A673 (cell line): ENCODE measurements at regions not wholly inside any gene's neighbourhood (a gene's known extent, or its start where the extent isn't known, plus 50 kb on each side); places are given as distances from the start of the nearest gene placed in this dataset.

ENCODE experiments used
- CTCF ChIP-seq: fragments of 300-800, 200-600 bp; sonication (generic); conservative IDR thresholded peaks from 2 replicates; pipeline ENCODE4 v1.5.1; 2017; ENCODE audit warnings: low read depth, mild to moderate bottlenecking, antibody characterized with exemption, low read length, moderate library complexity, mixed read lengths
- EZH2 ChIP-seq: fragments of 200-600 bp; sonication (generic); IDR thresholded peaks from 2 replicates; pipeline ENCODE4 v1.6.1; 2017; ENCODE audit warnings: borderline replicate concordance, low read depth, mild to moderate bottlenecking, mixed read lengths, antibody characterized with exemption, low read length; ENCODE audit not compliant: poor library complexity, severe bottlenecking

DNA sequence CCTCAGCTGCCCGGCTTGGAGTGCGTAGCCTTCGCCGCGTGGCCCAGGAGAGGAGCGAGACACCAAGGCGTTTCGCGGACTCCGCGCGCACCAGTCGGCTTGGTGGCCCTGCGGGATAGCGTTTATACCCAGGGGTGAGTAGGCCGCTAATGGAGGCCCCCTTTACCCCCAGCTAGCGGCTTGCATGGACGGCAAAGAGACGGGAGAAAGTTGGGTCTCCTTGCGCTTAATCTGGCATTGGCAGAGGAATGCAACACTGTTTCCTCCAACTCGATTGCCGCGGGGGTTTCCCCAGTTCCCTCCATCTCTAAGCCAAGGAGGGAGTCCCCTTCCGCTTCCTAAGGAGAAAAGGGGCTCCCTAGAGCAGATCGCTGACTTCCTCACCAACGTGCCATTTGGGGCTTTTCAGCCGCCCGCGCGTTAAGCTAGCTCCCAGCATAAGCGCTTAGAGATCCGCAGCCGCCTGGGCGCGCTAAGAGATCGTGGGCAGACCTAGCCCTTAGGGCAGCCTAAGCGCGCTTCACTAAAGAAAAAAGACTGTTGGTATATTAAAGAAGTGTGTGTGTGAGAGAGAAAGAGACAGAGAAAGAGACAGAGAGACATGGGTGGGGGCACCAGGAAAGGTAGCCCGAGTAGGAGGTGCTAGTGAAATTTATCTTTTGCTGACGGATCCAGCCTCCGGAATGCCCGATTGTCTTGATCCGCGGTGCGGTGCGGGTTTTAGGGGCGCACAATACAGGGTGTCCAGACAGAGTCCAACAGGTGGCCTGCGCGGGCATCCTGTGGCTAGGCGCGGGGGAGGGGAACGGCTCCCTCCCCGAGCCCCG lies 597.9 kb upstream of the SGCD start:
- no peak for TF ChIP-seq CTCF
- TF ChIP-seq EZH2, result no peak
